Loucy (cell line): ENCODE measurements at regions not wholly inside any gene's neighbourhood (a gene's known extent, or its start where the extent isn't known, plus 50 kb on each side); places are given as distances from the start of the nearest gene placed in this dataset.

ENCODE experiments used
- CTCF ChIP-seq: fragments of 200-600 bp; sonication (generic); conservative IDR thresholded peaks from 2 replicates; pipeline ENCODE4 v1.5.1; 2014; ENCODE audit warnings: mild to moderate bottlenecking, antibody characterized with exemption, low read length
- EZH2phosphoT487 ChIP-seq: fragments of 200-600 bp; IDR thresholded peaks from 2 replicates; pipeline ENCODE4 v1.6.1; 2018; ENCODE audit warnings: antibody characterized with exemption, mild to moderate bottlenecking, moderate library complexity, borderline replicate concordance

GRCh38 chr17:69713815-69714214 lies 299.3 kb downstream of the MAP2K6 start:
- no peak for TF ChIP-seq CTCF
- no peak for TF ChIP-seq EZH2phosphoT487
